ENCODE measurements at regions not wholly inside any gene's neighbourhood (a gene's known extent, or its start where the extent isn't known, plus 50 kb on each side); places are given as distances from the start of the nearest gene placed in this dataset.
"Not testable (repeated sequence)": the region's sequence is repeated elsewhere in the genome, so short reads cannot be mapped to it uniquely, and the experiment has no call there.

DNA sequence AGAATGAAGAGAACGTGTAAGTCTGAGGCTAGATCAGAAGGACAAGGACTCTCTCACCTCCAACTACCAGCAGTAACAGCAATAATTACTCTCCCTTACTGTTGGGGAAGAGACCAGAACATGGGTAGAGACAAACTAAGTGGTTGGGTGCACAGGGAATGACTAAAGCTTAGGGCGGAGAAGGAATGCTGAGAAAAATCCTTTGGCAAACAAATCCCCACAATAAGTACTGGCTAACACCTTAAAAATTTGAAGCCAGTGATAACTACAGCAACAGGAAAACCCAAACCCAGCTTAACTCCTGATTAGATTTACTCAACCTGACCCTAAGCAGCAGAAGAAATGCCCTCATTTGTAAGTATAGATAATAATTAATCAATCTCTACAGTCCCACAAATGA lies 759.0 kb downstream of the AACS start:
- no peak for DNase-seq

GRCh38 chr12:125835852-125836251 lies 770.6 kb downstream of the AACS start:
- DNase-seq = no peak

GRCh38 chr12:125836647-125837046 lies 771.4 kb downstream of the AACS start:
- no peak for DNase-seq

DNA sequence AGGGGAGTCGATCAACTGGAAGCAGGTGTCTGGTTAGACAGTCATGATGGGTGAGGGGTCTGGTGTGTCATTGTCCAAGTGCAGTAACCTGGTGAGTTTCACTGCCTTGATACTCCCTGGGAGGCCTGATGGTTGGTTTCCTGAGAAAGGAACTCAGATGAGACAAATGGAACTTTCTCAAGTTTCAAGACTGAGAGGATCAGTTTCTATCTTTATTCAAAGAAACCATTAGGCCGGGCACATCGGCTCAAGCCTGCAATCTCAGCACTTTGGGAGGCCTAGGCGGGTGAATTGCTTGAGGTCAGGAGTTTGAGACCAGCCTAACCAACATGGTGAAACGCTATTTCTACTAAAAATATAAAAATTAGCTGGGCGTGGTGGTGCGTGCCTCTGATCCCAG lies 776.1 kb downstream of the AACS start:
- no peak for DNase-seq

DNA sequence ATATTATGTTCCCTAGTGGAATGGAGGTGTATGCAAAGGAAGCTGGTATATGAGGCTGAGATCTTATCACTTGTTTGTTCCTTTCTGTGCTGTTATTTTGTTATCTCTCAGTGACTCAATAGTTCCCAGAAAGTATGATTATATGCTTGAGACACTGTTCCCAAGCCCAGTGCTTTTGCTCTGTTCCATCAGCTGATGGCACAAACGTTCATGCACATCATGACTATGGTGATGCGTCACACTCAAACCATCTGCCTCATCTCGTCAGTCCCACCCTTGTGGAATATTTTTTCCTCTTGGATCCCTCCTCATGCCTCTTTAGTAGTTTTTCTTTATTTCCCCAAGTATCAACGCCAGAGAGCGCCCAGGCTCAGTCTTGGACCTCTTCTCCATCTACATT lies 786.9 kb downstream of the AACS start:
- DNase-seq = no peak

DNA sequence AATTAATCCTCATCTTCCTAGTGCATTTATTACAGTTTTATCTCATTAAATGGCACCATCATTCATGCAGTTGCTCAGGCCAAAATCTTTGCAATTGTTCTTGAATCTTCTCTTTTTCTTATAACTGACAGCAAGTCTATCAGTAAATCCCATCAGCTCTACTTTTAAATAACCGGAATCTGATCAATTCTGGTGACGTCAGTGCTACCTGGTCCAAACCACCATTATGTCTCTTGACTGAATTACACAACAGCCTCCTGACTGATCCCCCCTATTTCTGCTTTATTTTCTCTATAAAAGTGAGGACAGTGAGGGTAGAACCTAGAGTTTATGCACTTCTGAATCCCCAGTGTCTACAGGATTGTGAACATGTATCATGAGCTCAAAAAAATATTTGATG lies 787.4 kb downstream of the AACS start:
- no peak for DNase-seq

GRCh38 chr12:125853670-125854069 lies 788.4 kb downstream of the AACS start:
- DNase-seq = no peak

DNA sequence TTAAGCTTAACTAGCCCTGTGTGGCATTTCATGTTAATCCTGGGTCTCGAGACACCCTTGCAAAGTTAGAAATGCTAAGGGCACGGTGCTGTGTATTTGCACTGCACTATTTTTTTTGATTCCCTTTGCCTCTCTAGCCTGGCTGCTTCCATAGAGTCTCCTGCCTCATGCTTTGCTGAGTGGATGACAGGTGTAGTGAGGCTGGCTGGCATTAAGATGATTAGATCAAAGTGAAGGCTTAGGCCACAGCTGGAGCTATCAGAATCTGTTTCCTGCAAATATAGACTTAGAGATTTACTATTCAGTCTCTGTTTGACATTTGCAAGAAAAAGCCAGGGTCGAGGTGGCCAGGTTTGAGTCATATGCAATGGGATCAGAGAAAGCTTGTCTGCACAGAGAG lies 791.1 kb downstream of the AACS start:
- no peak for DNase-seq

DNA sequence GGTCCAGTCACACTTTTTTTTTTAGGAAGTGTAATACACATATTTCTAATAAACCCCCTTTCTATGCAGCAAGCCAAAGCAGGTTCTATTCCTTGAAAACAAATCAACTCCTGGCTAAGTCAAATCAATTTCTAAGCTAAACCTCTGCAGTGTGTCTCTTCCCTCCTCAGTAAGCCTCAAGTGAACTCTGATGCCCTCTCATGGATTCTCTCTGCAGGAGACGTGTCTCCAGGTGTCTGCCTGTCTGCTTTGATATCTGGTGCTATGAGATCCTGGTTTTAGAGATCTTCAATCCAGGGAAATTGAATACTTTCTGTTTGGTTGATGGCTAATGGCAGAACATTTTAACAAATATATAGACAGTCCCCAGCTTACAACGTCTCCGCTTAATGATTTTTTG lies 791.7 kb downstream of the AACS start:
- DNase-seq = no peak

DNA sequence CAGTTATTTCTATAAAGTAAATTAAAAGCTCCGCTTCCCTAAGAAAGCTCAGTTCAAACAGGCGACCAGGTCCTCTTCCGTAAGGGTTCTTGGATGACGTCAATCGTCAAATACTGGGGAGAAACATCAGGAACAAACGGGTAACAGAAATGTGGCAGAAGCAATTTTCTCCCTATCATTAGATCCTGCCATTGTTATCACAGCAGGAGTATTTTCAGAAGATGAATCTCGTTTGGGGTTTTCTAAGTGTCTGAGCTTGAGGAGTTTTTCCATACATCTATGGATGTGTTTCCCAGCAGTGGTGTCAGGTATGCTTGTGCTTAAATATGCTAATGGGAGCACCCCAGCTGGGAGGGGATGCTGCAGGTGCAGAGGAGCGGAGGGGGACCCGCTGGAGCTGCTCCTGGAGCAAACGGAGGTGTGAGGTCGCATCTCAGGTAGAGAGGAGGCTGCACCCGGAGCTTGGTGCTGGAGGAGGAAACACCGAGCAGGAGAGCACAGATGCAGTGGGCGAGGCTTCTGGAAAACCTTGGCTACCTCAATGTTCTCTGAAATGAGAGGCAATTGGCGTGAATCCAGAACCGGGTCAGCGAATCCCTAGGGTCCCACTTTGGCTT lies 795.5 kb downstream of the AACS start:
- no peak for DNase-seq

GRCh38 chr12:125861299-125862281 lies 796.4 kb downstream of the AACS start:
- peak; percentile 38 for DNase-seq

GRCh38 chr12:125865236-125865635 lies 800.0 kb downstream of the AACS start:
- not testable (repeated sequence) for DNase-seq

- no peak for DNase-seq
Measured at GRCh38 chr12:125871811-125872594, 806.8 kb downstream of the AACS start.

DNA sequence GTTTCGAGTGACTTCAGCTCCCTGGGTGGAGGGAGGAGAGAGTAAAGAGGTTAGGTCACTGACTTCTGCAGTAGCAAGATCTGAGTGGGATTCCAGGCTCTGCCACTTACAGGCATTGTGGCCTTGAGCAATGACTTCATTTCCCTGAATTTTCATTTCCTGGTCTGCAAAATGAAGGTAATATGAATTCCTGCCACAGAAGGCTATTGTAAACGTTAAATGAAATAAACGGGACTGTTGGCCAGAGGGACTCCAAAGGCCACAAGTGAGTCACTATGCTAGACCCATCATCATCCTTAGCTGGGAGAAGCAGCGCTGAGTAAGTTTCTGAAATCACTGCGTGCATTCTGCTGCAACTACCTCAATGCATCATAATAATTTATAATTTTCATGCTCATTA lies 807.8 kb downstream of the AACS start:
- no peak for DNase-seq

DNA sequence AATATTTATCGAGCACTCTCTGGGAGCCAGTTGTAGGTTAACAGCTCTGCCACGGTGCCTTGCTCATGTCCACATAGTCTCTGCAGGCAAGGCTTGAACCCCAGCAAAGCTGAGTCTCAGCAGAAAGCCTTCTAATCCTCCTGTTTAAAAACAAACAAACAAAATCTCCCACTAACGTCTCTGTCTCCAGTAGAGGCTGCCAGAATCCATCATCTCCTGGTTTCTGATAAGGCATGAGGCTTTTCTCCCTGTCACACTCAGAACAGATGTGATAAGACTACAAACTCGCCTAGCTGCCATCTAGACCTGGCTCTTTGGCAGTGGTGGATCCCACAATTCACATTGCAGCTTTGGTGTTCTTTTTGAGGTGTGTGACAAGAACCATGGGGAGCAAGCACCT lies 813.2 kb downstream of the AACS start:
- DNase-seq = no peak

DNA sequence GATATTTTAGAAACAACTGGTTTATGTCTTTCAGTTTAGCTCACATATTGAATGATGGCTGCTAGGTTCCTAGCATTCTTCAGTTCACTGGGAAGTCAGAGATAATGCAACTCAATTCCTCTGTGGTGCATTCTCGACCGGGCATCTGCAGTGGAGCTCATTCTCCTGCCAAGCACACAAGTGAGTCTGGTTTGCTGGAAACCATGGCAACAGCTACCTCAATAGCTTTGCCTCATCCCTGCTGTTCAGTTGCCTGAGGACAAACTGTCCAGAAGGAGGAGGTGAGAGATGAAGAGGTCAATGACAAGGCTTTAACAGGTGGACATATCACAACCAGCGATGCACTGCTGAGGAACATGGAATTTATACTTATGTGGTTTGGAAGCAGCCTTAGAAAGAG lies 816.9 kb downstream of the AACS start:
- peak; percentile 37 for DNase-seq

- no peak for DNase-seq
Measured at GRCh38 chr12:125888921-125889320, 823.7 kb downstream of the AACS start.

DNA sequence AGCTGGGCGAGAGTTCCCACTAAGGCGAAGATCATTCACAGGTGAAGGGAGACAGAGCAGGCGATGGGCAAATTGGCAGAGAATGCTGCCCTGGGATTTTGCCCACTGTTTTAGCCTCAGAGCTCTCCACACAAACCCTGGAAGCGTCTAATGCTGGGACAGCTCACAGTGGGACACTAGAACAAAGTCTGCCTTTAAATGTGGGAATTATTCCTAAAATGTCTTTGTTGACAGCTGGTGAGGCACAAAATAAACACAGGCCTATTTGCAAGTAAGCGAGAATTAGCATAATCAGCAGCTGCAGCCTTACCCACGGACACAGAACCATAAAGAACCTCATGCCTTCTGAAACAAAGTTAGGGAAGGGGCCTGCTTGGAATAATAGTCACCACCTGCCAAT lies 824.5 kb downstream of the AACS start:
- no peak for DNase-seq

GRCh38 chr12:125890366-125890905 lies 825.2 kb downstream of the AACS start:
- DNase-seq = no peak

DNA sequence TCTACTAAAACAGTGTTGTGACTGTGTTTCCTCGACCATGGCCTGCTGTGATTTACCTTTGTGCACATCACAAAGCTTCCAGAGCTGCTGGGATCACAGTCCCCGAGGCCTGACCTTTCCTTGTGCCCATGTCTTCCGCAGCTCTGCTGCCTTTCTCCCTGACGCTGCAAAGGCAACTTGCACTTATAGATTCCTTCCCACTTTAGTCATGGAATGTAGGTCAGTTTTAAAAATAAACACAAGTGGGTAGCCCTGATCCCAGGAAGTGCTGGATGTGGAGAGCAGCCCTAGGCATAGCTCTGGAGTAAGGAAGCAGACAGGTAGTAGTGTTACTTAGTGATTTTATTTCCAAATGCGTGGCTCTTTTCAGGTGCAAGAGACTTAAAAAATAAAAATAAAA lies 825.7 kb downstream of the AACS start:
- DNase-seq = no peak

GRCh38 chr12:125892276-125892675 lies 827.0 kb downstream of the AACS start:
- no peak for DNase-seq

- no peak for DNase-seq
Measured at GRCh38 chr12:125902991-125903390, 837.8 kb downstream of the AACS start.

DNA sequence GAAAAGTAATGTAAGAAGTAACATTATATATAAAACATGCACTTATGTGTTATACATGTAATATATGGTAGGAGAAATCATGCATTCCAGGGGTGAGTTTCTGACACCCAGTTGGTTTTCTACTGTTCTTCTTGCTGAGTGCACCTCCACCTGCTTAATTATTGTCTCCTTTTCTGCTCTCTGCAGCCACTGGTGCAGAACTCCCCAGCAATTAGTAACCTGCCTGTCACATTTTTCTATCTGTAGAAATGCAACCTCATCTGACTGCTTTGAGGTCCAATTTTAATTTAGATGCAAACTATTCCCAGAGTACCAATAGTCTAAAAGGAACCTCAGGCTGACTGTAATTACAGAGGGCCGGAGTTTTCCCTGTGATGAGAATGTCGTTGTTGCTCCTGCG lies 842.1 kb downstream of the AACS start:
- no peak for DNase-seq

Data from retina (tissue), 1 donor.